CD14-positive monocyte (primary cell): ENCODE measurements at regions not wholly inside any gene's neighbourhood (a gene's known extent, or its start where the extent isn't known, plus 50 kb on each side); places are given as distances from the start of the nearest gene placed in this dataset.

Source experiments
- DNase-seq, 3 donors: peaks; one replicate each; pipeline ENCODE4 v3.0.0-alpha.2; 2011 to 2022
- H2AFZ ChIP-seq: 2 replicates; pipeline ENCODE4 v1.6.0; 2012; ENCODE audit warnings: mild to moderate bottlenecking, low read depth, low read length, inconsistent platforms; ENCODE audit not compliant: insufficient read depth, poor library complexity, severe bottlenecking
- H3K27ac ChIP-seq, 2 donors: 1 replicate in 1 of 2; 2 replicates in 1 of 2; pipeline ENCODE4 v1.5.1; 2012 to 2013; ENCODE audit warnings: low read length in 2 of 2, control low read depth in 1 of 2, inconsistent platforms in 1 of 2, low read depth in 1 of 2, mild to moderate bottlenecking in 1 of 2
- H3K27me3 ChIP-seq, 2 donors: one replicate each; pipeline versions ENCODE4 v1.6.0 to v1.6.1; 2011 to 2013; ENCODE audit warnings: low read length in 2 of 2; ENCODE audit not compliant: control insufficient read depth in 2 of 2, insufficient read depth in 2 of 2
- H3K36me3 ChIP-seq, 2 donors: replicated peaks in 1 of 2; 1 replicate in 1 of 2; 2 replicates in 1 of 2; pipeline versions ENCODE4 v1.5.1 to v1.6.1; 2012 to 2013; ENCODE audit warnings: low read length in 2 of 2, control low read depth in 1 of 2, inconsistent platforms in 1 of 2, mild to moderate bottlenecking in 1 of 2; ENCODE audit not compliant: insufficient read depth in 2 of 2, control insufficient read depth in 1 of 2
- H3K4me1 ChIP-seq, 2 donors: 1 replicate in 1 of 2; 2 replicates in 1 of 2; pipeline versions ENCODE4 v1.5.1 to v1.6.1; 2012 to 2013; ENCODE audit warnings: low read length in 2 of 2, control low read depth in 1 of 2, inconsistent platforms in 1 of 2, mild to moderate bottlenecking in 1 of 2, moderate library complexity in 1 of 2; ENCODE audit not compliant: insufficient read depth in 2 of 2, control insufficient read depth in 1 of 2
- H3K4me2 ChIP-seq: replicated peaks from 2 replicates; pipeline ENCODE3; 2012; ENCODE audit warnings: low read length, moderate library complexity, mild to moderate bottlenecking; ENCODE audit not compliant: poor library complexity, severe bottlenecking; ENCODE audit errors: extremely low read depth
- H3K4me3 ChIP-seq, 3 experiments: fragments of 200-600 bp in 1 of 3; sonication (generic) in 1 of 3; replicated peaks in 1 of 3; 1 replicate in 2 of 3; 2 replicates in 1 of 3; pipeline ENCODE4 v1.5.1; 2011 to 2013; ENCODE audit warnings: low read length in 3 of 3, mild to moderate bottlenecking in 3 of 3, control low read depth in 2 of 3, low read depth in 2 of 3, inconsistent platforms in 1 of 3, moderate library complexity in 1 of 3
- H3K79me2 ChIP-seq: 2 replicates; pipeline ENCODE4 v1.6.0; 2012; ENCODE audit warnings: mild to moderate bottlenecking, control low read depth, inconsistent platforms, low read length, moderate library complexity; ENCODE audit not compliant: insufficient read depth
- H3K9ac ChIP-seq: 2 replicates; pipeline ENCODE4 v1.6.0; 2017; ENCODE audit warnings: low read length, mild to moderate bottlenecking; ENCODE audit not compliant: insufficient read depth, poor library complexity, severe bottlenecking
- H3K9me3 ChIP-seq, 2 donors: replicated peaks in 1 of 2; 1 replicate in 1 of 2; 2 replicates in 1 of 2; pipeline versions ENCODE4 v1.5.1 to v1.6.1; 2012 to 2013; ENCODE audit warnings: low read length in 2 of 2, control low read depth in 1 of 2; ENCODE audit not compliant: control insufficient read depth in 1 of 2, insufficient read depth in 1 of 2
- H4K20me1 ChIP-seq: 2 replicates; pipeline ENCODE4 v1.6.0; 2012; ENCODE audit warnings: mild to moderate bottlenecking, low read length, control low read depth, moderate library complexity; ENCODE audit not compliant: insufficient read depth
- H3K27ac Mint-ChIP-seq, 7 donors: one replicate each; pipeline ENCODE4 v1.8.0; 2020; ENCODE audit warnings: mild to moderate bottlenecking in 7 of 7, mixed read lengths in 7 of 7, moderate library complexity in 6 of 7, inconsistent platforms in 2 of 7
- H3K27me3 Mint-ChIP-seq, 3 donors: one replicate each; pipeline ENCODE4 v1.8.0; 2021 to 2022; ENCODE audit warnings: low read depth in 3 of 3, mild to moderate bottlenecking in 3 of 3, mixed read lengths in 3 of 3, moderate library complexity in 3 of 3, inconsistent platforms in 1 of 3
- H3K36me3 Mint-ChIP-seq, 2 donors: one replicate each; pipeline ENCODE4 v1.8.0; 2020; ENCODE audit warnings: mixed read lengths in 2 of 2, inconsistent platforms in 1 of 2, mild to moderate bottlenecking in 1 of 2
- H3K4me1 Mint-ChIP-seq: one replicate; pipeline ENCODE4 v1.8.0; 2020; ENCODE audit warnings: mild to moderate bottlenecking, mixed read lengths
- H3K4me3 Mint-ChIP-seq, 2 donors: one replicate each; pipeline ENCODE4 v1.8.0; 2020; ENCODE audit warnings: mild to moderate bottlenecking in 2 of 2, mixed read lengths in 2 of 2, moderate library complexity in 1 of 2
- H3K9me3 Mint-ChIP-seq, 7 donors: one replicate each; pipeline ENCODE4 v1.8.0; 2020 to 2022; ENCODE audit warnings: mixed read lengths in 7 of 7, mild to moderate bottlenecking in 6 of 7, moderate library complexity in 6 of 7, inconsistent platforms in 2 of 7
- CTCF ChIP-seq: fragments of 200-600 bp; IDR thresholded peaks from one replicate; pipeline ENCODE4 v1.8.0; 2022; ENCODE audit warnings: antibody characterized with exemption, mild to moderate bottlenecking
- WGBS: methylation state at CpG from one replicate; pipeline ENCODE4 v1.1.5; 2013; ENCODE audit warnings: missing lambda C conversion rate; ENCODE audit not compliant: insufficient coverage; 5-methylcytosine and 5-hydroxymethylcytosine counted together
- intact Hi-C, 2 donors: fragments of 100-400 bp; cut with micrococcal nuclease; formaldehyde crosslinking; loops; one replicate each; pipeline versions ENCODE4 v1.15.0 to v1.15.1; 2023

- no peaks in the 10 kb centered on the region for H3K79me2 ChIP-seq
- Mint-ChIP-seq H3K27me3 (peaks cover 0 to 1% (median 0%) of the 10 kb centered on the region in 3 donors), H3K9me3 (peaks cover 2 to 14% (median 4%) of the 10 kb centered on the region in 7 donors), H3K36me3 (no peaks in the 10 kb centered on the region), H3K4me1 (no peaks in the 10 kb centered on the region), H3K27ac (no peak overlapping the region), H3K4me3 (no peak overlapping the region)
- H3K4me2 ChIP-seq: no peak overlapping the region
- H3K4me3 ChIP-seq: no peak overlapping the region
- TF ChIP-seq CTCF: no peak
- H2AFZ ChIP-seq: no peak overlapping the region
- intact Hi-C loops: no loop called here
- H3K36me3 ChIP-seq: no peaks in the 10 kb centered on the region
- no peaks in the 10 kb centered on the region for H4K20me1 ChIP-seq
- H3K27ac ChIP-seq: no peak overlapping the region
- H3K4me1 ChIP-seq: no peaks in the 10 kb centered on the region
- no peak for DNase-seq
- H3K9ac ChIP-seq: no peak overlapping the region
- H3K9me3 ChIP-seq: peaks cover 6 to 14% of the 10 kb centered on the region in 2 donors
- no peaks in the 10 kb centered on the region for H3K27me3 ChIP-seq
Measured at GRCh38 chr2:157127249-157128012, 130.1 kb upstream of the GALNT5 start.

GRCh38 chr2:157143901-157144300 is 113.6 kb upstream of the GALNT5 start:
- 86% methylated on average over 3 of the region's 4 CpGs for WGBS
- DNase-seq: no peak

More at GRCh38 chr2:157143901-157144300, 113.6 kb upstream of the GALNT5 start:
- intact Hi-C loops: no loop called here
- peaks cover 1 to 4% (median 2%) of the 10 kb centered on the region in 3 donors for H3K27me3 Mint-ChIP-seq
- no peak for TF ChIP-seq CTCF
- Histone ChIP-seq H3K36me3 (no peaks in the 10 kb centered on the region), H3K9ac (no peak overlapping the region), H2AFZ (no peak overlapping the region), H3K27ac (no peak overlapping the region), H3K9me3 (peaks cover 0 to 5% of the 10 kb centered on the region in 2 donors), H3K4me1 (no peaks in the 10 kb centered on the region), H4K20me1 (no peaks in the 10 kb centered on the region), H3K4me2 (no peak overlapping the region), H3K79me2 (no peaks in the 10 kb centered on the region), H3K27me3 (no peaks in the 10 kb centered on the region), H3K4me3 (no peak overlapping the region)
- H3K4me1 Mint-ChIP-seq: no peaks in the 10 kb centered on the region
- H3K9me3 Mint-ChIP-seq: peaks cover 3 to 16% (median 12%) of the 10 kb centered on the region in 7 donors
- H3K4me3 Mint-ChIP-seq: no peak overlapping the region
- no peak overlapping the region for H3K27ac Mint-ChIP-seq
- no peaks in the 10 kb centered on the region for H3K36me3 Mint-ChIP-seq
